ENCODE measurements at regions not wholly inside any gene's neighbourhood (a gene's known extent, or its start where the extent isn't known, plus 50 kb on each side); places are given as distances from the start of the nearest gene placed in this dataset.

DNA sequence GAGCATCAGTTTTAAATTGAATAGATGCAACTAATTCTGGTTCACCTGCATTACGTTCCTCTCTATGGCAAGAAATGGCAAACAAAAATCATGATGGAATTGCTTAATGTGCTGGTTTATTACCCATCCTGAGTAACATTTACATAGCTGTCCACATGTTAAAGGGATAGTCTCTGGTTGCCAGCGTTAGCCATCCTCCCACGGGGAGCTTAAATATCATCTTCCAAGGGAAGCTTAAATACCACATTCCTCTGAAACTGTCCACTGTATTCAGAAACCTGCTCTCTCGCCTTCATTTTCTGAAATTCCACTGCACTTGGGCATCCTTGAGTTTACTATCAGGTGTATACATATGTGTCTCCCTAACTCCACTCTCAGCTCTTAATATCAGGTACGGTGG lies 586.6 kb downstream of the TLL1 start (continued):
- TF ChIP-seq, protein P1, sequence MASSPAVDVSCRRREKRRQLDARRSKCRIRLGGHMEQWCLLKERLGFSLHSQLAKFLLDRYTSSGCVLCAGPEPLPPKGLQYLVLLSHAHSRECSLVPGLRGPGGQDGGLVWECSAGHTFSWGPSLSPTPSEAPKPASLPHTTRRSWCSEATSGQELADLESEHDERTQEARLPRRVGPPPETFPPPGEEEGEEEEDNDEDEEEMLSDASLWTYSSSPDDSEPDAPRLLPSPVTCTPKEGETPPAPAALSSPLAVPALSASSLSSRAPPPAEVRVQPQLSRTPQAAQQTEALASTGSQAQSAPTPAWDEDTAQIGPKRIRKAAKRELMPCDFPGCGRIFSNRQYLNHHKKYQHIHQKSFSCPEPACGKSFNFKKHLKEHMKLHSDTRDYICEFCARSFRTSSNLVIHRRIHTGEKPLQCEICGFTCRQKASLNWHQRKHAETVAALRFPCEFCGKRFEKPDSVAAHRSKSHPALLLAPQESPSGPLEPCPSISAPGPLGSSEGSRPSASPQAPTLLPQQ (tag by site-specific recombination; IDR thresholded peaks at IDR 0.05) = no peak
- no peak for TF ChIP-seq ZNF341 (tag by site-specific recombination; IDR thresholded peaks at IDR 0.05; ENCODE audit: low read depth)
- TF ChIP-seq, protein P2, sequence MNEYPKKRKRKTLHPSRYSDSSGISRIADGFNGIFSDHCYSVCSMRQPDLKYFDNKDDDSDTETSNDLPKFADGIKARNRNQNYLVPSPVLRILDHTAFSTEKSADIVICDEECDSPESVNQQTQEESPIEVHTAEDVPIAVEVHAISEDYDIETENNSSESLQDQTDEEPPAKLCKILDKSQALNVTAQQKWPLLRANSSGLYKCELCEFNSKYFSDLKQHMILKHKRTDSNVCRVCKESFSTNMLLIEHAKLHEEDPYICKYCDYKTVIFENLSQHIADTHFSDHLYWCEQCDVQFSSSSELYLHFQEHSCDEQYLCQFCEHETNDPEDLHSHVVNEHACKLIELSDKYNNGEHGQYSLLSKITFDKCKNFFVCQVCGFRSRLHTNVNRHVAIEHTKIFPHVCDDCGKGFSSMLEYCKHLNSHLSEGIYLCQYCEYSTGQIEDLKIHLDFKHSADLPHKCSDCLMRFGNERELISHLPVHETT (tag by site-specific recombination; IDR thresholded peaks at IDR 0.05) = no peak
- TF ChIP-seq, protein P3, sequence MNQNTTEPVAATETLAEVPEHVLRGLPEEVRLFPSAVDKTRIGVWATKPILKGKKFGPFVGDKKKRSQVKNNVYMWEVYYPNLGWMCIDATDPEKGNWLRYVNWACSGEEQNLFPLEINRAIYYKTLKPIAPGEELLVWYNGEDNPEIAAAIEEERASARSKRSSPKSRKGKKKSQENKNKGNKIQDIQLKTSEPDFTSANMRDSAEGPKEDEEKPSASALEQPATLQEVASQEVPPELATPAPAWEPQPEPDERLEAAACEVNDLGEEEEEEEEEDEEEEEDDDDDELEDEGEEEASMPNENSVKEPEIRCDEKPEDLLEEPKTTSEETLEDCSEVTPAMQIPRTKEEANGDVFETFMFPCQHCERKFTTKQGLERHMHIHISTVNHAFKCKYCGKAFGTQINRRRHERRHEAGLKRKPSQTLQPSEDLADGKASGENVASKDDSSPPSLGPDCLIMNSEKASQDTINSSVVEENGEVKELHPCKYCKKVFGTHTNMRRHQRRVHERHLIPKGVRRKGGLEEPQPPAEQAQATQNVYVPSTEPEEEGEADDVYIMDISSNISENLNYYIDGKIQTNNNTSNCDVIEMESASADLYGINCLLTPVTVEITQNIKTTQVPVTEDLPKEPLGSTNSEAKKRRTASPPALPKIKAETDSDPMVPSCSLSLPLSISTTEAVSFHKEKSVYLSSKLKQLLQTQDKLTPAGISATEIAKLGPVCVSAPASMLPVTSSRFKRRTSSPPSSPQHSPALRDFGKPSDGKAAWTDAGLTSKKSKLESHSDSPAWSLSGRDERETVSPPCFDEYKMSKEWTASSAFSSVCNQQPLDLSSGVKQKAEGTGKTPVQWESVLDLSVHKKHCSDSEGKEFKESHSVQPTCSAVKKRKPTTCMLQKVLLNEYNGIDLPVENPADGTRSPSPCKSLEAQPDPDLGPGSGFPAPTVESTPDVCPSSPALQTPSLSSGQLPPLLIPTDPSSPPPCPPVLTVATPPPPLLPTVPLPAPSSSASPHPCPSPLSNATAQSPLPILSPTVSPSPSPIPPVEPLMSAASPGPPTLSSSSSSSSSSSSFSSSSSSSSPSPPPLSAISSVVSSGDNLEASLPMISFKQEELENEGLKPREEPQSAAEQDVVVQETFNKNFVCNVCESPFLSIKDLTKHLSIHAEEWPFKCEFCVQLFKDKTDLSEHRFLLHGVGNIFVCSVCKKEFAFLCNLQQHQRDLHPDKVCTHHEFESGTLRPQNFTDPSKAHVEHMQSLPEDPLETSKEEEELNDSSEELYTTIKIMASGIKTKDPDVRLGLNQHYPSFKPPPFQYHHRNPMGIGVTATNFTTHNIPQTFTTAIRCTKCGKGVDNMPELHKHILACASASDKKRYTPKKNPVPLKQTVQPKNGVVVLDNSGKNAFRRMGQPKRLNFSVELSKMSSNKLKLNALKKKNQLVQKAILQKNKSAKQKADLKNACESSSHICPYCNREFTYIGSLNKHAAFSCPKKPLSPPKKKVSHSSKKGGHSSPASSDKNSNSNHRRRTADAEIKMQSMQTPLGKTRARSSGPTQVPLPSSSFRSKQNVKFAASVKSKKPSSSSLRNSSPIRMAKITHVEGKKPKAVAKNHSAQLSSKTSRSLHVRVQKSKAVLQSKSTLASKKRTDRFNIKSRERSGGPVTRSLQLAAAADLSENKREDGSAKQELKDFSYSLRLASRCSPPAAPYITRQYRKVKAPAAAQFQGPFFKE (tag by site-specific recombination; IDR thresholded peaks at IDR 0.05; ENCODE audit: borderline replicate concordance) = no peak

DNA sequence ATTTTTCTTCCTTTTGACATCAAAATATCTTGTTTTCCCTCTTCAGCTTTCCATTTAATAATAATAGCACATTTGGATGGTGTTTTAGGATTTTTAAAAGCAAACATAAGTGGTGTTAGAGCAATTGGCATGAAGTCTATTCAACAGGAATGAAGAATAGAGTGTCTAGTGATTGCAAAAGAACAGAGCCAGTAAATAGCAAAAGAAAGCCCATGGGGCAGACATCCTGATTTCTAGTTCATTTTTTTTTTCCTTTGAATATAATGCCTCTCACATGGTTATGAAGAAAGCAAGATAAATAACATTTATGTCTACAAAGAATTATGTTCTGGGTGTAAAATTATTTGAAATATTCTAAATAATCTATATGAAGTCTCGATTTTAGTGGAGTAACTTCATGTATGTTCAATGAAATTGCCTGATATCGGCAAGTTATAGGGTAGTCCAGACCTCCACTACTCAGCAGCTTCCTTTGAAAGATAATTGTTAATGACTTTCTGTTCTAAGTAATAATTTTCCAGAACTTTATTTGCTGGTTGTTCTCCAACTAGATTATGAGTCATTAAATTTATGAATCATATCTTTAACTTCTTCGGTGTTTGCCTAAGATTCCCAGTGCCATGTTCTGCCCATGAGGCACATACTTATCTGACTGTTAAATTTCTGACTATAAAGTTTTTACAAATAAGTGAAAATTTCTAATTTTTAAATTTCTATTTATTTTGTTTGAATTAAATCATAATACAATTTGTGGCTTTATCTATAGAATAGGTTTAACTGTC lies 587.9 kb downstream of the TLL1 start:
- Histone ChIP-seq H3K4me3 (ENCODE audit: low read depth, low read length) (no peak overlapping the region), H3K4me1 (ENCODE audit: control insufficient read depth, insufficient read depth, low read length) (no peaks in the 10 kb centered on the region), H3K9me3 (ENCODE audit: control insufficient read depth, insufficient read depth, low read depth, low read length) (no peaks in the 10 kb centered on the region), H3K36me3 (ENCODE audit: control insufficient read depth in 2 of 2, insufficient read depth in 1 of 2, low read length in 2 of 2) (no peaks in the 10 kb centered on the region), H3K27ac (ENCODE audit: extremely low read depth, low read depth, low read length) (no peak overlapping the region)
- POLR2A ChIA-PET = no interaction called here
- TF ChIP-seq ZNF785 (tag by site-specific recombination; IDR thresholded peaks at IDR 0.05) (no peak), ZNF391 (tag by site-specific recombination; IDR thresholded peaks at IDR 0.05; ENCODE audit: borderline replicate concordance, low read depth) (no peak), ZNF292 (tag by site-specific recombination; IDR thresholded peaks at IDR 0.05; ENCODE audit: borderline replicate concordance, low read depth) (no peak), ZNF350 (tag by site-specific recombination; IDR thresholded peaks at IDR 0.05) (no peak), BCL11A (tag by site-specific recombination; IDR thresholded peaks at IDR 0.05; ENCODE audit: low read depth) (no peak)
- TF ChIP-seq, protein P4, sequence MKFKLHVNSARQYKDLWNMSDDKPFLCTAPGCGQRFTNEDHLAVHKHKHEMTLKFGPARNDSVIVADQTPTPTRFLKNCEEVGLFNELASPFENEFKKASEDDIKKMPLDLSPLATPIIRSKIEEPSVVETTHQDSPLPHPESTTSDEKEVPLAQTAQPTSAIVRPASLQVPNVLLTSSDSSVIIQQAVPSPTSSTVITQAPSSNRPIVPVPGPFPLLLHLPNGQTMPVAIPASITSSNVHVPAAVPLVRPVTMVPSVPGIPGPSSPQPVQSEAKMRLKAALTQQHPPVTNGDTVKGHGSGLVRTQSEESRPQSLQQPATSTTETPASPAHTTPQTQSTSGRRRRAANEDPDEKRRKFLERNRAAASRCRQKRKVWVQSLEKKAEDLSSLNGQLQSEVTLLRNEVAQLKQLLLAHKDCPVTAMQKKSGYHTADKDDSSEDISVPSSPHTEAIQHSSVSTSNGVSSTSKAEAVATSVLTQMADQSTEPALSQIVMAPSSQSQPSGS (tag by site-specific recombination; IDR thresholded peaks at IDR 0.05; ENCODE audit: low read depth) = no peak
- TF ChIP-seq, protein P5, sequence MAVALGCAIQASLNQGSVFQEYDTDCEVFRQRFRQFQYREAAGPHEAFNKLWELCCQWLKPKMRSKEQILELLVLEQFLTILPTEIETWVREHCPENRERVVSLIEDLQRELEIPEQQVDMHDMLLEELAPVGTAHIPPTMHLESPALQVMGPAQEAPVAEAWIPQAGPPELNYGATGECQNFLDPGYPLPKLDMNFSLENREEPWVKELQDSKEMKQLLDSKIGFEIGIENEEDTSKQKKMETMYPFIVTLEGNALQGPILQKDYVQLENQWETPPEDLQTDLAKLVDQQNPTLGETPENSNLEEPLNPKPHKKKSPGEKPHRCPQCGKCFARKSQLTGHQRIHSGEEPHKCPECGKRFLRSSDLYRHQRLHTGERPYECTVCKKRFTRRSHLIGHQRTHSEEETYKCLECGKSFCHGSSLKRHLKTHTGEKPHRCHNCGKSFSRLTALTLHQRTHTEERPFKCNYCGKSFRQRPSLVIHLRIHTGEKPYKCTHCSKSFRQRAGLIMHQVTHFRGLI (tag by site-specific recombination; IDR thresholded peaks at IDR 0.05) = no peak
- TF ChIP-seq, protein P2 (tag by site-specific recombination; IDR thresholded peaks at IDR 0.05) = no peak
- TF ChIP-seq, protein P6, sequence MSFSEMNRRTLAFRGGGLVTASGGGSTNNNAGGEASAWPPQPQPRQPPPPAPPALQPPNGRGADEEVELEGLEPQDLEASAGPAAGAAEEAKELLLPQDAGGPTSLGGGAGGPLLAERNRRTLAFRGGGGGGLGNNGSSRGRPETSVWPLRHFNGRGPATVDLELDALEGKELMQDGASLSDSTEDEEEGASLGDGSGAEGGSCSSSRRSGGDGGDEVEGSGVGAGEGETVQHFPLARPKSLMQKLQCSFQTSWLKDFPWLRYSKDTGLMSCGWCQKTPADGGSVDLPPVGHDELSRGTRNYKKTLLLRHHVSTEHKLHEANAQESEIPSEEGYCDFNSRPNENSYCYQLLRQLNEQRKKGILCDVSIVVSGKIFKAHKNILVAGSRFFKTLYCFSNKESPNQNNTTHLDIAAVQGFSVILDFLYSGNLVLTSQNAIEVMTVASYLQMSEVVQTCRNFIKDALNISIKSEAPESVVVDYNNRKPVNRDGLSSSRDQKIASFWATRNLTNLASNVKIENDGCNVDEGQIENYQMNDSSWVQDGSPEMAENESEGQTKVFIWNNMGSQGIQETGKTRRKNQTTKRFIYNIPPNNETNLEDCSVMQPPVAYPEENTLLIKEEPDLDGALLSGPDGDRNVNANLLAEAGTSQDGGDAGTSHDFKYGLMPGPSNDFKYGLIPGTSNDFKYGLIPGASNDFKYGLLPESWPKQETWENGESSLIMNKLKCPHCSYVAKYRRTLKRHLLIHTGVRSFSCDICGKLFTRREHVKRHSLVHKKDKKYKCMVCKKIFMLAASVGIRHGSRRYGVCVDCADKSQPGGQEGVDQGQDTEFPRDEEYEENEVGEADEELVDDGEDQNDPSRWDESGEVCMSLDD (tag by site-specific recombination; IDR thresholded peaks at IDR 0.05) = no peak
- CTCF ChIA-PET = no interaction called here
